GM12873 (cell line): ENCODE measurements at regions not wholly inside any gene's neighbourhood (a gene's known extent, or its start where the extent isn't known, plus 50 kb on each side); places are given as distances from the start of the nearest gene placed in this dataset.

Experiments used
- CTCF ChIP-seq: IDR thresholded peaks from 2 replicates; pipeline ENCODE4 v1.5.1; 2012; ENCODE audit warnings: low read depth, mild to moderate bottlenecking, moderate library complexity, low read length, control low read depth; ENCODE audit not compliant: insufficient read depth; ENCODE audit errors: missing control alignments

GRCh38 chr3:117619805-117620204 lies 910.2 kb downstream of the TUSC7 start:
- no peak for TF ChIP-seq CTCF

GRCh38 chr3:117622171-117622841 lies 912.7 kb downstream of the TUSC7 start:
- TF ChIP-seq CTCF: no peak

GRCh38 chr3:117624424-117624823 lies 914.8 kb downstream of the TUSC7 start:
- no peak for TF ChIP-seq CTCF

- no peak for TF ChIP-seq CTCF
Observed at GRCh38 chr3:117625174-117625573, 915.6 kb downstream of the TUSC7 start.

GRCh38 chr3:117626577-117626976 lies 917.0 kb downstream of the TUSC7 start:
- TF ChIP-seq CTCF: no peak

GRCh38 chr3:117628823-117629291 lies 919.3 kb downstream of the TUSC7 start:
- TF ChIP-seq CTCF: no peak

GRCh38 chr3:117629505-117629904 lies 919.9 kb downstream of the TUSC7 start:
- no peak for TF ChIP-seq CTCF
